ENCODE measurements at regions not wholly inside any gene's neighbourhood (a gene's known extent, or its start where the extent isn't known, plus 50 kb on each side); places are given as distances from the start of the nearest gene placed in this dataset.

DNA sequence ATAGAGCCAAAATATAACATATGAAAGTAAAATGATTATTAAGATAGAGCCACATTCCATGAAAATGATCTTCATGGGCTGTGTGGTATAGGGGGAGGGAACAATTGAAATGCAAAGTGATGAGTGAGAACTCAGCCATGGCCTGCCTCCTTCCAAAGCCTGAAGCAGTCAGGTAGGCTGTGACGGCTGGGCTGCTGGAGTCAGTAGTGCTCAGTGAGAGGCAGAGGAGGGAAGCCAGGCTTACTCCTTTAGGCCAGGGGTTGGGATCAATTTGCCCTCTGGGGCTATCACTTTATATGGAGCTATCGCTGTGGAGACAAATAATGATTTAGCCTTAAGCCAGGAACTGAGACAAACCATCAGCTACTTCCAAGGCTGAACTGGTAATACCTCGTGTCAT is 654.9 kb downstream of the FGF9 start:
- no peak for TF ChIP-seq ZNF335 (tag by site-specific recombination; conservative IDR thresholded peaks at IDR 0.05)
- no peak for TF ChIP-seq ZNF555 (tag by site-specific recombination; conservative IDR thresholded peaks at IDR 0.05)
